Duodenal mucosa (tissue), 2 donors: ENCODE measurements at regions not wholly inside any gene's neighbourhood (a gene's known extent, or its start where the extent isn't known, plus 50 kb on each side); places are given as distances from the start of the nearest gene placed in this dataset.
"Not testable (repeated sequence)": the region's sequence is repeated elsewhere in the genome, so short reads cannot be mapped to it uniquely, and the experiment has no call there.

Experiments used
- H3K27ac ChIP-seq: one replicate; pipeline ENCODE4 v1.7.0; 2013; ENCODE audit warnings: low read depth, low read length
- H3K27me3 ChIP-seq, 2 donors: one replicate each; pipeline ENCODE4 v1.7.0; 2013; ENCODE audit warnings: low read length in 2 of 2, control low read depth in 1 of 2; ENCODE audit not compliant: insufficient read depth in 2 of 2, control insufficient read depth in 1 of 2
- H3K36me3 ChIP-seq, 2 donors: one replicate each; pipeline ENCODE4 v1.7.0; 2013; ENCODE audit warnings: low read length in 2 of 2, control low read depth in 1 of 2; ENCODE audit not compliant: insufficient read depth in 2 of 2, control insufficient read depth in 1 of 2
- H3K4me1 ChIP-seq, 2 donors: one replicate each; pipeline ENCODE4 v1.7.0; 2013; ENCODE audit warnings: low read length in 2 of 2, control low read depth in 1 of 2; ENCODE audit not compliant: insufficient read depth in 2 of 2, control insufficient read depth in 1 of 2
- H3K4me3 ChIP-seq, 2 donors: one replicate each; pipeline ENCODE4 v1.7.0; 2013; ENCODE audit warnings: low read length in 2 of 2, low read depth in 1 of 2
- H3K9ac ChIP-seq, 2 donors: one replicate each; pipeline ENCODE4 v1.7.0; 2013; ENCODE audit warnings: low read length in 2 of 2, low read depth in 1 of 2
- H3K9me3 ChIP-seq, 2 donors: one replicate each; pipeline ENCODE4 v1.7.0; 2013; ENCODE audit warnings: low read length in 2 of 2, control low read depth in 1 of 2; ENCODE audit not compliant: control insufficient read depth in 1 of 2

DNA sequence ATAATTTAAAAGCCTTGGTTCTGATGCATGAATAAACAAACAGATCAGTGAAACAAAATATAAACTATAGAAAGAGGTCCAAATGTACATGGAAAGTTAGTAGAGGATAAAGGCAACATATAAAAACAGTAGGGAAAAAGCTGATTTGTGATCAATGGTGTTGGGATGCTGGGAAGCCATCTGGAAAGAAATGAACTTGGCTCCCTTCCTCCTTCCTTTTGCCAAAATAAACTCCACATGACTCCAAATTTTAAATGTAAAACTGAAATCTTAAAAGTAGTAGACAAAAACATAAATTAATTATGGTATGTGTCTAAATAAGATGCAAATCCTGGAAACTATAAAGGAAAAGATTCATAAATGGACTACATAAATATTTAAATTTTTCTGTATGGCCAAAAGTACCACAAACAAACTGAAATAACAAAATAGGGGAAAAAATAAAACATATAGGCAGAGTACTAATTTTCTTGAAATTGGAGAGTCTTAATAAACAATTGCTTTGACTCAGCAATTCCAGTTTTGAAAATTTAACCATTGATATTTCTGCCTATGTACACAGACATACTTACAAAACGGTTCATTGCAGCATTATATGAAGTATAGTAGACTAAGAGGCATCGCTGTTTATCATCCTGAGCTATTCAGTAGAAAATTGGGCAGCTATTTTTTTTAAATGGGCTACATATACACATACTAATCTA, 77.0 kb upstream of the TRIM24 start:
- peaks cover 0 to 4% of the 10 kb centered on the region in 2 donors for H3K9me3 ChIP-seq
- no peaks in the 10 kb centered on the region for H3K4me1 ChIP-seq
- no peak overlapping the region for H3K27ac ChIP-seq
- H3K4me3 ChIP-seq, result no peak overlapping the region
- no peaks in the 10 kb centered on the region for H3K36me3 ChIP-seq
- no peaks in the 10 kb centered on the region for H3K27me3 ChIP-seq
- H3K9ac ChIP-seq, result no peak overlapping the region

GRCh38 chr7:138386821-138387220, 73.2 kb upstream of the TRIM24 start:
- H3K27me3 ChIP-seq, result no peaks in the 10 kb centered on the region
- no peaks in the 10 kb centered on the region for H3K4me1 ChIP-seq
- H3K4me3 ChIP-seq, result no peak overlapping the region
- H3K9ac ChIP-seq, result no peak overlapping the region
- no peaks in the 10 kb centered on the region for H3K36me3 ChIP-seq
- H3K9me3 ChIP-seq, result no peaks in the 10 kb centered on the region
- H3K27ac ChIP-seq, result no peak overlapping the region

GRCh38 chr7:138387755-138388475, 72.1 kb upstream of the TRIM24 start:
- Histone ChIP-seq H3K4me1 (no peaks in the 10 kb centered on the region), H3K27me3 (no peaks in the 10 kb centered on the region), H3K9me3 (no peaks in the 10 kb centered on the region), H3K4me3 (no peak overlapping the region), H3K9ac (no peak overlapping the region), H3K36me3 (no peaks in the 10 kb centered on the region), H3K27ac (no peak overlapping the region)

DNA sequence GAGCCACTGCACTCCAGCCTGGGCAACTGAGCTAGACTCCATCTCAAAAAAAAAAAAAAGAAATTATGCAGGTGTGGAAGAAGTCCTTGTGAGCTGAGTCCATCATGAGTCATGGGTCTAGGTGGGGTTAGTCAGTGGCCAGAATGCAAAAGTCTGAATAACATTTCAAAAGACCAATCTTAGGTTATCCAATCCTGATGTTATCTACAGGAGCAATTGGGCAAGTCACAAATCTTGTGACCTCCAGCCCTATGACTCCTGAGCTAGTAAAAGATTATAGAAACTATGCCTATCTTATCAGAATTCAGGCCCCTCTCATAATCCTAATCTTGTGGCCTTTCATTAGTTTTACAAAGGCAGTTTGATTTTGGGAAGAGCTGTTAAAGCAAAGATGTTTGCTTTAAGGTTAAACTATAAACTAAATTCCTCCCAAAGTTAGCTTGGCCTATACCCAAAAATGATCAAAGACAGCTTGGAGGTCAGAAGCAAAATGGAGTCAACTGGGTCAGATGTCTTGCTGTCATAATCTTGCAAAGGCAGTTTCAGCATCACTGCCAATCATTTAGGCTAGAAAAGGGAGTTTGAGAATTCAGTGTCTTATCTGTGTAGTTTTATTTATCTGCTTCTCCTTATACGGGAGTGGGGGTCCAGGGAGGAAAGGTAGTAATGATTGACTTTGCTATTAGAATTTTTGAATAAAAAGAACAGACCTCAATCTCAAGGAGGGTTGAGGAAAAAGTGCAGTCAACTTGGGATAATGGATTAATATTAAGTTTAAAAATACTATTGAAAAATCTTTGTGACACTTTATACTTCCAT, 71.2 kb upstream of the TRIM24 start:
- Histone ChIP-seq H3K9ac (no peak overlapping the region), H3K36me3 (no peaks in the 10 kb centered on the region), H3K9me3 (no peaks in the 10 kb centered on the region), H3K27ac (no peak overlapping the region), H3K4me1 (no peaks in the 10 kb centered on the region), H3K27me3 (no peaks in the 10 kb centered on the region), H3K4me3 (no peak overlapping the region)

GRCh38 chr7:138395763-138396162, 64.3 kb upstream of the TRIM24 start:
- H3K27me3 ChIP-seq, result no peaks in the 10 kb centered on the region
- no peak overlapping the region for H3K4me3 ChIP-seq
- no peaks in the 10 kb centered on the region for H3K9me3 ChIP-seq
- H3K9ac ChIP-seq, result no peak overlapping the region
- H3K4me1 ChIP-seq, result peaks cover 4 to 8% of the 10 kb centered on the region in 2 donors
- no peak overlapping the region for H3K27ac ChIP-seq
- H3K36me3 ChIP-seq, result no peaks in the 10 kb centered on the region

DNA sequence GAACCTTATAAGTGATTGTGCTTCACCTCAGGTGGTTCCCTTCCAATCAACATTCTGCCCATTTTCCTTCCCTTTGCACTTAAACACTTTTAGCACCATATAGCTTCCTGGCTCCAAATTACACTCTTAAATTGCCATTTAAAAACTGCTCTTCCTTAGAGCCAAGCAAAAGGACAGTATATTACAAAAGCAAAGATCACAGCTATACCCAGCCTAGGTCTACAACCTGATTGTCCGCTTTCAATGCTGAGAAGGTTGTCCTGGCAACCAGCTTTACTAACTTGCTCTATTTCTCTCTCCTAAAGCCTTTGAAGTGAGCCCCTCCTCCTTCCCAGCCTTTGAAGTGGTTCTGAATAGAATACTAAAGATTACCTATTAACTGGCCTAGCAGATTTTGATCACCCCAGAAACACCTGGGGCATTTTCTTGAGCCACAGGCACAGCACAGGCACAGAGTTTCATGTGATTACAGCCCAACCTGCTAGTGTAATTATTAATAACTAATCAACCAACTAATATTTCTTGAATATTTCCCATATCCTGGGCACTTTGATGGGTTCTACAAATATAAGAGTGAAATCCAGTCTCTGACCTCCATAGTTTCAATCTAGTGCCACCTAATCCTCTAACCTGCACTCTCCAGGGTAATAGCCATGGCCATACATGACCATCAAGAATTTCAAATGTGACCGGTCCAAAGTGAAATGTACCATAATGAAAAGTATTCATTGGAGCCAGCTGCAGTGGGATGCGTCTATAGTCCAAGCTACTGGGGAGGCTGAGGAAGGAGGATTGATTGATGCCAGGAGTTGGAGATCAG, 63.6 kb upstream of the TRIM24 start:
- Histone ChIP-seq H3K27me3 (no peaks in the 10 kb centered on the region), H3K27ac (no peak overlapping the region), H3K9me3 (no peaks in the 10 kb centered on the region), H3K4me1 (peaks cover 4 to 8% of the 10 kb centered on the region in 2 donors), H3K36me3 (no peaks in the 10 kb centered on the region), H3K4me3 (no peak overlapping the region), H3K9ac (no peak overlapping the region)

- H3K36me3 ChIP-seq, H3K4me1 ChIP-seq, H3K9me3 ChIP-seq, H3K9ac ChIP-seq, H3K4me3 ChIP-seq, H3K27me3 ChIP-seq, H3K27ac ChIP-seq: not testable (repeated sequence)
Measured at GRCh38 chr7:138397071-138397433, 63.0 kb upstream of the TRIM24 start.

GRCh38 chr7:138398857-138399256, 61.2 kb upstream of the TRIM24 start:
- Histone ChIP-seq H3K27ac (no peak overlapping the region), H3K9me3 (no peaks in the 10 kb centered on the region)

GRCh38 chr7:138400400-138400886, 59.6 kb upstream of the TRIM24 start:
- peaks cover 4 to 8% of the 10 kb centered on the region in 2 donors for H3K4me1 ChIP-seq
- H3K9ac ChIP-seq, result no peak overlapping the region
- no peaks in the 10 kb centered on the region for H3K27me3 ChIP-seq
- H3K9me3 ChIP-seq, result no peaks in the 10 kb centered on the region
- no peak overlapping the region for H3K27ac ChIP-seq
- no peaks in the 10 kb centered on the region for H3K36me3 ChIP-seq
- no peak overlapping the region for H3K4me3 ChIP-seq

More at GRCh38 chr7:138398857-138399256, 61.2 kb upstream of the TRIM24 start:
- H3K4me3 ChIP-seq, result no peak overlapping the region
- no peaks in the 10 kb centered on the region for H3K27me3 ChIP-seq
- no peak overlapping the region for H3K9ac ChIP-seq
- peaks cover 4 to 8% of the 10 kb centered on the region in 2 donors for H3K4me1 ChIP-seq
- H3K36me3 ChIP-seq, result no peaks in the 10 kb centered on the region
